ENCODE measurements at regions not wholly inside any gene's neighbourhood (a gene's known extent, or its start where the extent isn't known, plus 50 kb on each side); places are given as distances from the start of the nearest gene placed in this dataset.

DNA sequence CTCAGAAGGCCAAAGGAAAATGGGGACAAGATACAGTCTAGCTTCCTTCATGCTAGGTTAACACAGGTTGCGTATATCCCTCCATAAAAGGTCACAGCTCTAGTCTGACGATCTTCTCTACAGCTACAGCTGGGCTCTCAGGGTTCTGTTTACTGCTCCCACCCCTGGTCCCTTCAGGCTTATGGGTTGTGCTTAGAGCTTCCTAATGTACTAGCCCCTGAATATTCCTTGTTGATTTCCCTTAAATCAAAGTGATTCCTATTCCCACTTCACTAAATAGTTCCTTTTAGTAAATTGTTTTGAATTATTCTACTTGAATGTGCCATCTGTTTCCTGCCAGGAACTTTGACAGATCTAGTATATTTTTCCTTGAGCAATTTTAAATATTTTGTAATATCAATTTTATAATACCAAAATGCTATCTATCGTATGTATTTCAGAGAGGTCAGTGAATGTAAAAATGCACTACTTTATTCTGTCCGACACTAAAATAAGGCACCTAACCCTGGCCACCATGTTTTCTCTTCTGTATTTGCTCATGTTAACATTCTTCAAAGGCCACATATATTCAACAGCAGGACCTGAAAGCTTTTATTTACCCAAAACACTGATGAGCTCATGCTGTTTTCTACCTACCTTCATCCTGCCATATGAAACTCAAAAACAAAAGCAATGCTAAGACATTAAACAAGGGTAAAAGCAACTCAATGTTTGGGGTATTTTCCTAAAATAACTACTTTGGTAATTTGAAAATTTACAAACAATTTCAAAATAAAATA lies 92.8 kb upstream of the TGFBR2 start:
- Histone ChIP-seq H3K79me2 (ENCODE audit: low read length) (no peaks in the 10 kb centered on the region), H3K9ac (ENCODE audit: low read length) (no peak overlapping the region), H3K4me1 (ENCODE audit: low read length) (no peaks in the 10 kb centered on the region), H3K27ac (ENCODE audit: low read length) (no peak overlapping the region), H3K4me2 (ENCODE audit: low read depth, low read length, poor library complexity, severe bottlenecking) (no peak overlapping the region), H3K27me3 (ENCODE audit: low read length) (no peaks in the 10 kb centered on the region), H3K9me2 (replicated peaks; ENCODE audit: insufficient read depth, low read length) (no peaks in the 10 kb centered on the region), H3K9me3 (ENCODE audit: low read length) (no peaks in the 10 kb centered on the region), H4K20me1 (ENCODE audit: insufficient read depth, low read depth, low read length) (no peaks in the 10 kb centered on the region), H2AFZ (ENCODE audit: low read length) (no peak overlapping the region), H3K36me3 (ENCODE audit: insufficient read depth, low read length) (no peaks in the 10 kb centered on the region), H3K4me3 (ENCODE audit: low read length) (no peak overlapping the region)
- DNase-seq = no peak

DNA sequence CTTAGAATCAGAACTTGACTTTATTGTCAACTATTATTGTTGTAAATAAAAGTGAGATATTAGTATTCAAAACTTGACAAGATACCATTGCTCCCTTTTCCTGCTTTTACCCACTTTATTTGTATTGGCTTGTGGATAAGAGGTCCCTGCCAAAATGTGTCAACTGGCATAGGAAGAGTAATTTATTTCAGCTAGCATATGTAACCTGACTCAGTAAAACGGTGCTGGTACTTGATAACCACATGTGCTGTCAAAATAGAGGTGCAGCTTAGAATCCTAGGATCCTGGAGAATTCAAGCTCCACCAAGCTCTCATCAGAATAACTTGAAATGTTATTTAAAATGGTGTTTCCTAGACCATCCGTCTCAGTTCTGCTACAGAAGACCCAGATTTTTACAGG lies 90.2 kb upstream of the TGFBR2 start:
- Histone ChIP-seq H3K9ac (ENCODE audit: low read length) (no peak overlapping the region), H3K36me3 (ENCODE audit: insufficient read depth, low read length) (no peaks in the 10 kb centered on the region), H3K79me2 (ENCODE audit: low read length) (no peaks in the 10 kb centered on the region), H3K4me3 (ENCODE audit: low read length) (no peak overlapping the region), H3K4me1 (ENCODE audit: low read length) (no peaks in the 10 kb centered on the region), H3K4me2 (ENCODE audit: low read depth, low read length, poor library complexity, severe bottlenecking) (no peak overlapping the region), H3K27me3 (ENCODE audit: low read length) (no peaks in the 10 kb centered on the region), H3K9me3 (ENCODE audit: low read length) (no peaks in the 10 kb centered on the region), H2AFZ (ENCODE audit: low read length) (no peak overlapping the region), H3K27ac (ENCODE audit: low read length) (no peak overlapping the region), H4K20me1 (ENCODE audit: insufficient read depth, low read depth, low read length) (no peaks in the 10 kb centered on the region), H3K9me2 (replicated peaks; ENCODE audit: insufficient read depth, low read length) (no peaks in the 10 kb centered on the region)
- DNase-seq = no peak

DNA sequence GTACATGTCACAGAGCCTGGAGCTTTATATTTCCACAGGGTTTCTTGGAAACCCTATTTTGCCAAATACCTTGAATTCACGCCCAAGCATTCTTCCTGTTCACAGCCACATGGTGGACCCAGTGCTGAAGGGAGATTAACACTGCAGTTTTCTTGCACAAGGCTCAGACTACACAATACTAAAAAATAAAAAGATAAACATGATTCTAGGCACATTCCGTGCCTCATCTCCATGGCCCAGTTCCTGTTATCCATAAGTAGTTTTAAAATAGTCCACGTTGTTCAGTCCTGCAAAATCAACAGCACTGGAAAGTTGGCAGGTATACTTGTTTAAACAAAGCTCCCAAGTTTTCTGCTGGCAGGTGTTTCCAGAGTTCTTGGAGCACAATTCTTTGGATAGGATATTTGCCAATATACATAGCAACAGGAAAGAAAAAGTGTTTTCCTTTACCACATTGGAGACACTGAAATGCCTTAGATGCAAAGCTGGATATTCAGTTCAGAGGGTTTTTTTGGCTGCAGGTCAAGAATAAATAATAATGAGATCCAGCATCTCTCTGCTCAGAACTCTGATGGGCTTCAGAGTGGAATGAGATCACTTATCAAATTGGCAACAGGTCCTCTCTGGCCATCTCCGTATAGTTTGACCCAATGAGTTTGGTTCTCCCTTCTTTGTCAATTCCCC lies 88.1 kb upstream of the TGFBR2 start:
- no peak overlapping the region for H3K9ac ChIP-seq (ENCODE audit: low read length)
- H3K27me3 ChIP-seq (ENCODE audit: low read length) = no peaks in the 10 kb centered on the region
- no peaks in the 10 kb centered on the region for H3K9me3 ChIP-seq (ENCODE audit: low read length)
- H3K36me3 ChIP-seq (ENCODE audit: insufficient read depth, low read length) = no peaks in the 10 kb centered on the region
- H3K9me2 ChIP-seq (replicated peaks; ENCODE audit: insufficient read depth, low read length) = no peaks in the 10 kb centered on the region
- no peak overlapping the region for H3K27ac ChIP-seq (ENCODE audit: low read length)
- no peaks in the 10 kb centered on the region for H3K4me1 ChIP-seq (ENCODE audit: low read length)
- H3K4me2 ChIP-seq (ENCODE audit: low read depth, low read length, poor library complexity, severe bottlenecking) = no peak overlapping the region
- H3K79me2 ChIP-seq (ENCODE audit: low read length) = no peaks in the 10 kb centered on the region
- no peak overlapping the region for H3K4me3 ChIP-seq (ENCODE audit: low read length)
- DNase-seq = no peak
- H2AFZ ChIP-seq (ENCODE audit: low read length) = no peak overlapping the region
- H4K20me1 ChIP-seq (ENCODE audit: insufficient read depth, low read depth, low read length) = no peaks in the 10 kb centered on the region

DNA sequence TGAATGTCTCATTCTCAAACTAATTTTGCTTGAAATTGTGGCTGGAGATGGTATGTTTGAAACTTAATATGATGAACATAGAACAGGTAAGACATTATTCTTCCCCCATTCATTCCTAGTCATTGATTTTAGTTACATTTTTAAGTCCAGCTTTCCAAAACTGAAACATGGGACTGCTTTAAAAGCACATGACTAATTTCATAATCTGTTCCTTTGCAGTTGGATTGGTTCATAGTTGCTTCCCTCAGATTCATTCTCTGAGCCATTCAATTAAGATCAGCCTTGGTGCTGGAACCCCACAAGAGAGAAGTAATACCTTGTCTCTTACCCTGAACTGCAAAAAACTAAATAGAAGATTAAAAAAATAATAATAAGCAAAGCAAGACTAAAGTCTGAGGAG lies 87.5 kb upstream of the TGFBR2 start:
- Histone ChIP-seq H3K27ac (ENCODE audit: low read length) (no peak overlapping the region), H3K9me2 (replicated peaks; ENCODE audit: insufficient read depth, low read length) (no peaks in the 10 kb centered on the region), H2AFZ (ENCODE audit: low read length) (no peak overlapping the region), H3K4me3 (ENCODE audit: low read length) (no peak overlapping the region), H3K27me3 (ENCODE audit: low read length) (no peaks in the 10 kb centered on the region), H3K9me3 (ENCODE audit: low read length) (no peaks in the 10 kb centered on the region), H3K36me3 (ENCODE audit: insufficient read depth, low read length) (no peaks in the 10 kb centered on the region), H3K4me2 (ENCODE audit: low read depth, low read length, poor library complexity, severe bottlenecking) (no peak overlapping the region), H3K79me2 (ENCODE audit: low read length) (no peaks in the 10 kb centered on the region), H3K4me1 (ENCODE audit: low read length) (no peaks in the 10 kb centered on the region), H3K9ac (ENCODE audit: low read length) (no peak overlapping the region), H4K20me1 (ENCODE audit: insufficient read depth, low read depth, low read length) (no peaks in the 10 kb centered on the region)
- DNase-seq = no peak

DNA sequence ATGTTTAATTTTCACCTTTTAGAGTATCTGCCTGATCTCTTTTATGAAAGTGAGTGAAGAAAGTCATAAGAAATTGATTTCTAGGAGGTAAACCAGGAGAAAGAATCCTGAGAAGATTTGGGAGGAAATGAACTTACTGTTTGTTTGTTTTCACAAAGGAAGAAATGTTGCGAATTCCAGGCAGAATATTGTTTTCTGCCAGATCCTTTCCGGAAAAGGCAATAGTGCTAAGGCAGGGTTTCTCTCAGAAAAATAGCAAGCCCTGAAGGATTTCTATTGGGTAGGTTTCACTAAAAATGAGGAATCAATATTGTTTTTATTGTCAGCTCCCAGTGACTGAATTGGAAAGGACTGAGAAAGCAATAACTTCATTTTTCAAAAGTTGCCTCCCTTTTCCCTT lies 85.7 kb upstream of the TGFBR2 start:
- Histone ChIP-seq H3K9me3 (ENCODE audit: low read length) (no peaks in the 10 kb centered on the region), H3K4me3 (ENCODE audit: low read length) (no peak overlapping the region), H2AFZ (ENCODE audit: low read length) (no peak overlapping the region), H3K27me3 (ENCODE audit: low read length) (no peaks in the 10 kb centered on the region), H3K9ac (ENCODE audit: low read length) (no peak overlapping the region), H3K36me3 (ENCODE audit: insufficient read depth, low read length) (no peaks in the 10 kb centered on the region), H4K20me1 (ENCODE audit: insufficient read depth, low read depth, low read length) (no peaks in the 10 kb centered on the region), H3K79me2 (ENCODE audit: low read length) (no peaks in the 10 kb centered on the region), H3K9me2 (replicated peaks; ENCODE audit: insufficient read depth, low read length) (no peaks in the 10 kb centered on the region), H3K27ac (ENCODE audit: low read length) (no peak overlapping the region), H3K4me2 (ENCODE audit: low read depth, low read length, poor library complexity, severe bottlenecking) (no peak overlapping the region), H3K4me1 (ENCODE audit: low read length) (no peaks in the 10 kb centered on the region)
- DNase-seq = no peak

DNA sequence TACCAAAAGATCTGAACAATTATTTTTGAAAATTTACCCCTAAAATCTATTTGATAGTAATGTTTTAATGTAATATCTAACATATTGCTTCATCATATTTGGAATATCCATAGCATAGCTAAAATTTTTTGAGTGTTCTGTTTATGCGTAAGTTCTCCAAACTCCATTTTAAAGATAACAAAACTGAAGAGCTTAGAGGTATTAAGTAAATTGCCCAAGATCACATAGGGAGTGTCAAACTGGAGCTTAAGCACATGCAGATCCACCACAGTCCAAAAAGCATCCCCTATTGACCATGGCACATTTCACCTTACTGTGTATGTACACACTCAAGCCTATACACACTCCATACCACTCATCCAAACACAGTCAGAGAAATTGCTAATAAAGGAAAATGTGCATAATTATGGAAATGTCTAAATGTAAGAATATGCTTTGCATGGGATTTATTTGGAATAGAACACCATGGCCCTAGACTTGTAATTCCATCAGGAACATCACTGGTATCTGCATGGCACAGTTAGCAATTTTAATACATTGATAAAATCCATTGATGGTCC lies 85.2 kb upstream of the TGFBR2 start:
- no peak for DNase-seq
- Histone ChIP-seq H2AFZ (ENCODE audit: low read length) (no peak overlapping the region), H4K20me1 (ENCODE audit: insufficient read depth, low read depth, low read length) (no peaks in the 10 kb centered on the region), H3K27me3 (ENCODE audit: low read length) (no peaks in the 10 kb centered on the region), H3K36me3 (ENCODE audit: insufficient read depth, low read length) (no peaks in the 10 kb centered on the region), H3K9me2 (replicated peaks; ENCODE audit: insufficient read depth, low read length) (no peaks in the 10 kb centered on the region), H3K79me2 (ENCODE audit: low read length) (no peaks in the 10 kb centered on the region), H3K4me3 (ENCODE audit: low read length) (no peak overlapping the region), H3K9me3 (ENCODE audit: low read length) (no peaks in the 10 kb centered on the region), H3K4me2 (ENCODE audit: low read depth, low read length, poor library complexity, severe bottlenecking) (no peak overlapping the region), H3K4me1 (ENCODE audit: low read length) (no peaks in the 10 kb centered on the region), H3K27ac (ENCODE audit: low read length) (no peak overlapping the region), H3K9ac (ENCODE audit: low read length) (no peak overlapping the region)

DNA sequence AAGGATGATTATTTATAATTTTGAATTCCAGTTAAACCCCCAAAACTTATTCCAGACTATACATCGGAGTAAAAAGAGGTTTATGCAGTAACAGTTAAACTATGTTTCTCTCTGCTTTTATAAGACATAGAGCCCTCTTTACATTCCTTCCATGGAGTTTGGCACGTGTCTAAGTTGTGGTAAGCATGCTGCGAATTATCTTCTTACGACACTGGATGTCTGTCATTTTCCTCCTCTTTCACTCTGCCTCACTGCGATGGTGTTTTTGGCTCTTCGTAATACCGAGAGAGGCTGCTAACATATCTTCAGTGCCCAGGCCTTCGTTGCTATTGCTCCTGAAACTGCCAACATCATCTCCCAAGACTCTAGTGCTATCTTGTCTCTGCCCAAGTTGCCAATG lies 83.9 kb upstream of the TGFBR2 start:
- Histone ChIP-seq H3K4me3 (ENCODE audit: low read length) (no peak overlapping the region), H3K9me3 (ENCODE audit: low read length) (peaks cover 3% of the 10 kb centered on the region; the same call in 1 of the 2 replicates), H3K79me2 (ENCODE audit: low read length) (no peaks in the 10 kb centered on the region), H3K27me3 (ENCODE audit: low read length) (no peaks in the 10 kb centered on the region), H4K20me1 (ENCODE audit: insufficient read depth, low read depth, low read length) (no peaks in the 10 kb centered on the region), H3K9ac (ENCODE audit: low read length) (no peak overlapping the region), H3K9me2 (replicated peaks; ENCODE audit: insufficient read depth, low read length) (no peaks in the 10 kb centered on the region), H3K36me3 (ENCODE audit: insufficient read depth, low read length) (no peaks in the 10 kb centered on the region), H3K4me2 (ENCODE audit: low read depth, low read length, poor library complexity, severe bottlenecking) (no peak overlapping the region), H3K4me1 (ENCODE audit: low read length) (no peaks in the 10 kb centered on the region), H3K27ac (ENCODE audit: low read length) (no peak overlapping the region), H2AFZ (ENCODE audit: low read length) (no peak overlapping the region)
- DNase-seq = no peak

DNA sequence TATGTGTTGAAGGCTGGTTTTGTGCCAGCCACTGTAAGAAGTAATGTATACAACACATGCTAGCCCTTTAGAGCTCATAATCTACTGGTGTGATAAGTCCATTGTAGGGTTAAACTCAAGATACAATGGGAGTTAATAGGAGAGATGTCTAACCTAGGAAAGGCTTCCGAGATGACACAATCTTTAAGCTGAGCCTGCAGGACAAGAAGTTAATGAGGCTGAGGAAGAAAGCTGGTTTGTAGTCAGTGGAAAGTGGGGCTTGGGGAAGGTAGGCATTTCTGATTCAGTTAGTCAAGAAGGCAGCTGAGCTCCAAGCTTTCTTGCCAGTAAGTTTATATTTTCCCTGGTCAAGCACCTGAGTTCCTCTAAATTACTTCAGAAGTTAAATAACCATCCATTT lies 83.0 kb upstream of the TGFBR2 start:
- no peaks in the 10 kb centered on the region for H3K27me3 ChIP-seq (ENCODE audit: low read length)
- no peak overlapping the region for H3K4me2 ChIP-seq (ENCODE audit: low read depth, low read length, poor library complexity, severe bottlenecking)
- H3K36me3 ChIP-seq (ENCODE audit: insufficient read depth, low read length) = no peaks in the 10 kb centered on the region
- H3K9me2 ChIP-seq (replicated peaks; ENCODE audit: insufficient read depth, low read length) = no peaks in the 10 kb centered on the region
- no peaks in the 10 kb centered on the region for H3K4me1 ChIP-seq (ENCODE audit: low read length)
- H2AFZ ChIP-seq (ENCODE audit: low read length) = no peak overlapping the region
- H3K27ac ChIP-seq (ENCODE audit: low read length) = no peak overlapping the region
- H3K9ac ChIP-seq (ENCODE audit: low read length) = no peak overlapping the region
- no peaks in the 10 kb centered on the region for H3K79me2 ChIP-seq (ENCODE audit: low read length)
- no peak for DNase-seq
- H3K9me3 ChIP-seq (ENCODE audit: low read length) = peaks cover 3% of the 10 kb centered on the region; the same call in 1 of the 2 replicates
- no peaks in the 10 kb centered on the region for H4K20me1 ChIP-seq (ENCODE audit: insufficient read depth, low read depth, low read length)
- no peak overlapping the region for H3K4me3 ChIP-seq (ENCODE audit: low read length)
